NT2/D1 (cell line): ENCODE measurements at regions not wholly inside any gene's neighbourhood (a gene's known extent, or its start where the extent isn't known, plus 50 kb on each side); places are given as distances from the start of the nearest gene placed in this dataset.

Experiments
- YY1 ChIP-seq: IDR thresholded peaks from 2 replicates; pipeline ENCODE4 v1.6.1; 2011; ENCODE audit not compliant: insufficient read length, insufficient read depth
- ZNF274 ChIP-seq: IDR thresholded peaks from 2 replicates; pipeline ENCODE4 v1.6.1; 2011; ENCODE audit warnings: mild to moderate bottlenecking, low read depth, low read length

GRCh38 chr3:72080800-72081199, 295.9 kb upstream of the PROK2 start:
- TF ChIP-seq YY1 (no peak), ZNF274 (no peak)
